ENCODE measurements at regions not wholly inside any gene's neighbourhood (a gene's known extent, or its start where the extent isn't known, plus 50 kb on each side); places are given as distances from the start of the nearest gene placed in this dataset.

DNA sequence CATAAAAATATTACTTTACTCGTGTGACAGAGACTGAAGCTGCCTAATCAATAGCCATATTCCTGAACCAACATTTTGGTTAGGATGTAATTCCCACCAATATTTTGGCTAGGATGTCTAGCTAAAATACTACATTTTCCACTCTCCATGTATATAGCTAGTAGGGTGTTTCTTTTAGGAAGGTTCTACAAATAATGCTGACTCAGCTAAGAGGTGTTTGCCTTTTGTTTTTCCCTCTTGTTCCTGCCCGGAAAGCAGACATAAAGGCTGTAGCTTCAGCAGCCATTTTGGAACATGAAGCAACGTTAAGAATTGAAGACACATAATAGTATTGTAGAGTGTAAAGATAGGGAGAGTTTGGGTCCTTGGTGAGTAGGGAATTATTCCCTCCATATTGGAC, 187.3 kb upstream of the PDZRN3 start:
- POLR2A ChIA-PET, result no interaction called here

DNA sequence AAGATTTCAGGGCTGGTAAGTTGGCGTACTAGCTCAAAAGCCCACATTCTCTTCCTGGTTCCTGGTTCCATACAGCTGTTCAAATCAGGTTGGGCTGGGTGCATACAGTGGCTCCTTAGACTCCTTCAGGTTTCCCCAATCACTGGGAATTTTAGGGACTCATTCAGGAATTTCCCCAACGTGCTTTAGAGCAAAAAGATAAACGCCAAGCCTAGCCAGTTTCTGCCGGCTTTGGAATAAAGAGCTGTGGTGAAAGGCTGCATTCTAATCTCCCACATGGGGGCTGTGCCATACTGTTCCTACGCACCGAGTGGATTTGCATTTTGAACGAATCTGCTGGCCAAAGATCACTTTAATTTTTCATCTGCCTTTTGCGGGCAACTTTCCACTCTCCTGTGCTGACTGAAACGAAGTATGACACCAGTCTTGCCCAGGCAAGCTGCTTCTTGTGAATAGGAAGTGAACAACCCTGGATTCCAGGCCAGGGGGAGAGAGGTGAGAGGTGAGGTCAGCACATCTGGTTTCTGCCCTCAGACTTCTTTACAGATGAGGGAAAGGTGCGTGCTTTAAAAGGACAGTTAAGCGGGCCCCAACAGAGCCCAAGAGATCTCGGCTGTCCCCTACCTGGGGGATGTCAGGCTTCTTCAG, 184.2 kb upstream of the PDZRN3 start:
- ChIA-PET CTCF (no interaction called here), SMC1A (ENCODE audit: uncharacterized antibody, unreplicated experiment) (no interaction called here), RAD21 (ENCODE audit: unreplicated experiment) (no interaction called here), POLR2A (no interaction called here)
- in situ Hi-C loops (cut with MboI) (no loop called here), intact Hi-C loops (cut with micrococcal nuclease; ENCODE audit: unreplicated experiment) (no loop called here)
- no peak overlapping the region for H3K4me2 ChIP-seq (ENCODE audit: control insufficient read depth, insufficient read depth)
- ATAC-seq (no peak), FAIRE-seq (no peak), DNase-seq (ENCODE audit: low read depth, low spot score) (no peak)
- H3K27me3 ChIP-seq (replicated peaks in 1 of 2; ENCODE audit: control insufficient read depth in 2 of 2, insufficient read depth in 2 of 2, low read length in 1 of 2), result no peaks in the 10 kb centered on the region
- H3K4me1 ChIP-seq (ENCODE audit: control insufficient read depth, insufficient read depth, low read length), result no peaks in the 10 kb centered on the region
- H3K9ac ChIP-seq (ENCODE audit: control insufficient read depth, insufficient read depth, low read length), result no peak overlapping the region
- no peaks in the 10 kb centered on the region for H4K20me1 ChIP-seq (ENCODE audit: control insufficient read depth, insufficient read depth)
- H3K4me3 ChIP-seq, result no peak overlapping the region
- H2AFZ ChIP-seq (ENCODE audit: control insufficient read depth, low read depth, low read length), result no peak overlapping the region
- H3K9me3 ChIP-seq (replicated peaks; ENCODE audit: control insufficient read depth, insufficient read depth, low read length), result no peaks in the 10 kb centered on the region
- TF ChIP-seq BCLAF1 (IDR thresholded peaks at IDR 0.05), result no peak
- no peak for TF ChIP-seq NR2C2 (IDR thresholded peaks at IDR 0.05; ENCODE audit: borderline replicate concordance, control insufficient read depth, insufficient read length, low read depth)
- H3K27ac ChIP-seq (ENCODE audit: control insufficient read depth, insufficient read depth), result no peak overlapping the region
- H3K36me3 ChIP-seq (ENCODE audit: control insufficient read depth in 2 of 2, insufficient read depth in 2 of 2, low read length in 1 of 2), result no peaks in the 10 kb centered on the region
- H3K79me2 ChIP-seq (ENCODE audit: control insufficient read depth, insufficient read depth, low read length), result no peaks in the 10 kb centered on the region
- no TSS peak for BruUV-seq (replicated peaks)
- 25% methylated on average over 12 of the region's 12 CpGs for WGBS (ENCODE audit: insufficient coverage, insufficient replicate concordance, low lambda C conversion rate, missing lambda C conversion rate)

More for the DNA sequence above, 187.3 kb upstream of the PDZRN3 start:
- DNase-seq (ENCODE audit: low read depth, low spot score) (no peak), FAIRE-seq (no peak), ATAC-seq (no peak)
- H3K27ac ChIP-seq (ENCODE audit: control insufficient read depth, insufficient read depth), result no peak overlapping the region
- WGBS (ENCODE audit: insufficient coverage, insufficient replicate concordance, low lambda C conversion rate, missing lambda C conversion rate), result 33% methylated on average over 3 of the region's 3 CpGs
- no peak overlapping the region for H3K9ac ChIP-seq (ENCODE audit: control insufficient read depth, insufficient read depth, low read length)
- H3K4me3 ChIP-seq, result no peak overlapping the region
- ChIA-PET SMC1A (ENCODE audit: uncharacterized antibody, unreplicated experiment) (no interaction called here), CTCF (no interaction called here), RAD21 (ENCODE audit: unreplicated experiment) (no interaction called here)
- intact Hi-C loops (cut with micrococcal nuclease; ENCODE audit: unreplicated experiment) (no loop called here), in situ Hi-C loops (cut with MboI) (no loop called here)
- no peaks in the 10 kb centered on the region for H4K20me1 ChIP-seq (ENCODE audit: control insufficient read depth, insufficient read depth)
- no peaks in the 10 kb centered on the region for H3K27me3 ChIP-seq (replicated peaks in 1 of 2; ENCODE audit: control insufficient read depth in 2 of 2, insufficient read depth in 2 of 2, low read length in 1 of 2)
- TF ChIP-seq SMC3 (IDR thresholded peaks at IDR 0.05; ENCODE audit: borderline replicate concordance, low read length) (no peak), KLF5 (IDR thresholded peaks at IDR 0.05; ENCODE audit: partially characterized antibody) (no peak), MXI1 (IDR thresholded peaks at IDR 0.05; ENCODE audit: low read depth, low read length) (no peak), BCL11A (IDR thresholded peaks at IDR 0.05; ENCODE audit: low read depth, low read length) (no peak)
- H3K4me1 ChIP-seq (ENCODE audit: control insufficient read depth, insufficient read depth, low read length), result no peaks in the 10 kb centered on the region
- H3K9me3 ChIP-seq (replicated peaks; ENCODE audit: control insufficient read depth, insufficient read depth, low read length), result no peaks in the 10 kb centered on the region
- BruUV-seq (replicated peaks), result no TSS peak
- H3K79me2 ChIP-seq (ENCODE audit: control insufficient read depth, insufficient read depth, low read length), result no peaks in the 10 kb centered on the region
- H3K36me3 ChIP-seq (ENCODE audit: control insufficient read depth in 2 of 2, insufficient read depth in 2 of 2, low read length in 1 of 2), result no peaks in the 10 kb centered on the region
- H2AFZ ChIP-seq (ENCODE audit: control insufficient read depth, low read depth, low read length), result no peak overlapping the region
- H3K4me2 ChIP-seq (ENCODE audit: control insufficient read depth, insufficient read depth), result no peak overlapping the region

All from GM12878 (cell line).